Activated CD4-positive, alpha-beta T cell treated with anti-CD3 and anti-CD28 coated beads for 36 hours (primary cell): ENCODE measurements at regions not wholly inside any gene's neighbourhood (a gene's known extent, or its start where the extent isn't known, plus 50 kb on each side); places are given as distances from the start of the nearest gene placed in this dataset.

ENCODE experiments used
- ATAC-seq: fragments of 200-7000 bp; cut with Tn5 transposase; one replicate; pipeline ENCODE4 v1.10.0; 2021; ENCODE audit warnings: mild to moderate bottlenecking, moderate library complexity
- CTCF ChIA-PET: fragments of 350-600 bp; sonication (Branson Sonifier 250); formaldehyde crosslinking; loops from one replicate; lab custom pipeline; 2021; ENCODE audit warnings: antibody characterized with exemption; lab: Charles Lee
- POLR2A ChIA-PET: fragments of 350-600 bp; sonication (Branson Sonifier 250); formaldehyde crosslinking; loops from one replicate; lab custom pipeline; 2021; ENCODE audit warnings: antibody characterized with exemption, inconsistent platforms; lab: Charles Lee
- DNase-seq: peaks from one replicate; pipeline ENCODE4 v3.0.0-alpha.2; 2020
- H3K27ac Mint-ChIP-seq: one replicate; pipeline ENCODE4 v1.8.0; 2021; ENCODE audit warnings: mixed read lengths
- H3K27me3 Mint-ChIP-seq: one replicate; pipeline ENCODE4 v1.8.0; 2021; ENCODE audit warnings: mixed read lengths
- H3K36me3 Mint-ChIP-seq: one replicate; pipeline ENCODE4 v1.8.0; 2021; ENCODE audit warnings: low read depth, mixed read lengths
- H3K4me1 Mint-ChIP-seq: one replicate; pipeline ENCODE4 v1.8.0; 2021; ENCODE audit warnings: mixed read lengths
- H3K4me3 Mint-ChIP-seq: one replicate; pipeline ENCODE4 v1.8.0; 2021; ENCODE audit warnings: mild to moderate bottlenecking, moderate library complexity, mixed read lengths
- H3K9me3 Mint-ChIP-seq: one replicate; pipeline ENCODE4 v1.8.0; 2021; ENCODE audit warnings: low read depth, mixed read lengths
- intact Hi-C, 2 experiments: fragments of 100-400 bp; cut with DNase I in 1 of 2; cut with micrococcal nuclease in 1 of 2; formaldehyde crosslinking; loops; one replicate each; pipeline versions ENCODE4 v1.14.2 to v1.15.1; 2022 to 2024; cut with DNase I, micrococcal nuclease

- peaks cover 62% of the 10 kb centered on the region for H3K4me1 Mint-ChIP-seq
- ChIA-PET CTCF (interaction anchor here (0.6 to 1.0 kb wide), 3 partner anchors 29 to 224 kb away, joined by 3 to 5 read pairs (median 4); no protein-coding TSS in a partner anchor), POLR2A (interaction anchor here (0.6 kb wide), 1 partner anchor 112 kb away, joined by 4 read pairs; no protein-coding TSS in a partner anchor)
- H3K36me3 Mint-ChIP-seq: peaks cover 23% of the 10 kb centered on the region
- H3K27ac Mint-ChIP-seq: no peak overlapping the region
- DNase-seq: no peak
- H3K9me3 Mint-ChIP-seq: peaks cover 16% of the 10 kb centered on the region
- ATAC-seq: no peak
- intact Hi-C loops: loop anchor here in 1 of 2 experiments (2.0 kb wide), 1 partner anchor 30 kb away; no protein-coding TSS in a partner anchor
- no peaks in the 10 kb centered on the region for H3K27me3 Mint-ChIP-seq
- H3K4me3 Mint-ChIP-seq: no peak overlapping the region
Measured at GRCh38 chr14:71362920-71363584, 455.8 kb downstream of the PCNX1 start.

- no peak overlapping the region for H3K4me3 Mint-ChIP-seq
- intact Hi-C loops: loop anchor here in 1 of 2 experiments (2.0 kb wide), 1 partner anchor 31 kb away; no protein-coding TSS in a partner anchor
- CTCF ChIA-PET: no interaction called here
- DNase-seq (no peak), ATAC-seq (no peak)
- H3K27ac Mint-ChIP-seq: no peak overlapping the region
- H3K4me1 Mint-ChIP-seq: peaks cover 50% of the 10 kb centered on the region
- no peaks in the 10 kb centered on the region for H3K27me3 Mint-ChIP-seq
- POLR2A ChIA-PET: no interaction called here
- H3K9me3 Mint-ChIP-seq: peaks cover 7% of the 10 kb centered on the region
- H3K36me3 Mint-ChIP-seq: peaks cover 13% of the 10 kb centered on the region
Measured at GRCh38 chr14:71363946-71364925, 457.0 kb downstream of the PCNX1 start.

- ChIA-PET POLR2A (no interaction called here), CTCF (interaction anchor here (0.7 to 1.7 kb wide), 4 partner anchors 13 to 452 kb away, joined by 3 to 6 read pairs (median 4); no protein-coding TSS in a partner anchor)
- no peak for ATAC-seq
- Mint-ChIP-seq H3K27me3 (no peaks in the 10 kb centered on the region), H3K4me3 (no peak overlapping the region), H3K4me1 (peaks cover 44% of the 10 kb centered on the region), H3K9me3 (no peaks in the 10 kb centered on the region), H3K27ac (no peak overlapping the region), H3K36me3 (peaks cover 9% of the 10 kb centered on the region)
- intact Hi-C loops: no loop called here
- no peak for DNase-seq
Measured at GRCh38 chr14:71365361-71365760, 458.1 kb downstream of the PCNX1 start.

- Mint-ChIP-seq H3K4me1 (peaks cover 41% of the 10 kb centered on the region), H3K36me3 (peaks cover 9% of the 10 kb centered on the region), H3K27ac (no peak overlapping the region), H3K9me3 (no peaks in the 10 kb centered on the region), H3K27me3 (no peaks in the 10 kb centered on the region), H3K4me3 (no peak overlapping the region)
- CTCF ChIA-PET: interaction anchor here (1.4 to 1.7 kb wide), 2 partner anchors 14 to 37 kb away, joined by 3 to 6 read pairs; no protein-coding TSS in a partner anchor
- ATAC-seq (no peak), DNase-seq (no peak)
- intact Hi-C loops: no loop called here
- POLR2A ChIA-PET: no interaction called here
Measured at GRCh38 chr14:71366861-71367260, 459.6 kb downstream of the PCNX1 start.

- ChIA-PET CTCF (interaction anchor here (0.5 to 1.0 kb wide), 3 partner anchors 15 to 47 kb away, joined by 3 to 4 read pairs (median 3); no protein-coding TSS in a partner anchor), POLR2A (interaction anchor here (0.6 kb wide), 1 partner anchor 255 kb away, joined by 9 read pairs; no protein-coding TSS in a partner anchor)
- Mint-ChIP-seq H3K27ac (no peak overlapping the region), H3K4me3 (no peak overlapping the region), H3K4me1 (peaks cover 24% of the 10 kb centered on the region), H3K9me3 (peaks cover 6% of the 10 kb centered on the region), H3K27me3 (no peaks in the 10 kb centered on the region), H3K36me3 (peaks cover 18% of the 10 kb centered on the region)
- peak; percentile 20 for DNase-seq
- intact Hi-C loops: loop anchor here in 1 of 2 experiments (5.0 kb wide), 1 partner anchor 50 kb away; the partner anchor contains the start of gene SIPA1L1
- peak; percentile 97 for ATAC-seq
Measured at GRCh38 chr14:71371711-71372396, 464.6 kb downstream of the PCNX1 start.

GRCh38 chr14:71372411-71372838 is 465.2 kb downstream of the PCNX1 start:
- H3K36me3 Mint-ChIP-seq: peaks cover 18% of the 10 kb centered on the region
- H3K4me1 Mint-ChIP-seq: peaks cover 24% of the 10 kb centered on the region
- peaks cover 6% of the 10 kb centered on the region for H3K9me3 Mint-ChIP-seq
- ATAC-seq (no peak), DNase-seq (no peak)
- CTCF ChIA-PET: interaction anchor here (1.0 kb wide), 2 partner anchors 33 to 47 kb away, joined by 3 to 4 read pairs; no protein-coding TSS in a partner anchor
- POLR2A ChIA-PET: interaction anchor here (0.6 kb wide), 1 partner anchor 255 kb away, joined by 9 read pairs; no protein-coding TSS in a partner anchor
- no peak overlapping the region for H3K4me3 Mint-ChIP-seq
- H3K27me3 Mint-ChIP-seq: no peaks in the 10 kb centered on the region
- no peak overlapping the region for H3K27ac Mint-ChIP-seq
- intact Hi-C loops: loop anchor here in 1 of 2 experiments (5.0 kb wide), 1 partner anchor 50 kb away; the partner anchor contains the start of gene SIPA1L1

- Mint-ChIP-seq H3K36me3 (peaks cover 27% of the 10 kb centered on the region), H3K27me3 (no peaks in the 10 kb centered on the region), H3K27ac (no peak overlapping the region), H3K9me3 (peaks cover 11% of the 10 kb centered on the region), H3K4me3 (no peak overlapping the region), H3K4me1 (peaks cover 34% of the 10 kb centered on the region)
- intact Hi-C loops: loop anchor here in 1 of 2 experiments (5.0 kb wide), 1 partner anchor 51 kb away; the partner anchor contains the start of gene SIPA1L1
- DNase-seq (no peak), ATAC-seq (no peak)
- ChIA-PET CTCF (no interaction called here), POLR2A (interaction anchor here (0.7 kb wide), 1 partner anchor 231 kb away, joined by 3 read pairs; no protein-coding TSS in a partner anchor)
Measured at GRCh38 chr14:71373773-71374172, 466.5 kb downstream of the PCNX1 start.

GRCh38 chr14:71374989-71375388 is 467.7 kb downstream of the PCNX1 start:
- ChIA-PET CTCF (interaction anchor here (1.2 kb wide), 1 partner anchor 13 kb away, joined by 4 read pairs; no protein-coding TSS in a partner anchor), POLR2A (no interaction called here)
- ATAC-seq: no peak
- intact Hi-C loops: loop anchor here in 1 of 2 experiments (5.0 kb wide), 1 partner anchor 53 kb away; the partner anchor contains the start of gene SIPA1L1
- no peak for DNase-seq
- H3K27me3 Mint-ChIP-seq: no peaks in the 10 kb centered on the region
- peaks cover 30% of the 10 kb centered on the region for H3K36me3 Mint-ChIP-seq
- peaks cover 37% of the 10 kb centered on the region for H3K4me1 Mint-ChIP-seq
- no peak overlapping the region for H3K27ac Mint-ChIP-seq
- H3K4me3 Mint-ChIP-seq: no peak overlapping the region
- H3K9me3 Mint-ChIP-seq: peaks cover 14% of the 10 kb centered on the region

- Mint-ChIP-seq H3K27me3 (no peaks in the 10 kb centered on the region), H3K4me1 (peaks cover 22% of the 10 kb centered on the region), H3K9me3 (peaks cover 14% of the 10 kb centered on the region), H3K4me3 (no peak overlapping the region), H3K36me3 (peaks cover 31% of the 10 kb centered on the region), H3K27ac (no peak overlapping the region)
- intact Hi-C loops: no loop called here
- ChIA-PET POLR2A (interaction anchor here (0.6 kb wide), 1 partner anchor 24 kb away, joined by 4 read pairs; no protein-coding TSS in a partner anchor), CTCF (no interaction called here)
- DNase-seq (no peak), ATAC-seq (no peak)
Measured at GRCh38 chr14:71377099-71377498, 469.8 kb downstream of the PCNX1 start.

GRCh38 chr14:71380271-71380670 is 473.0 kb downstream of the PCNX1 start:
- no peak overlapping the region for H3K27ac Mint-ChIP-seq
- POLR2A ChIA-PET: interaction anchor here (0.6 kb wide), 1 partner anchor 284 kb away, joined by 3 read pairs; no protein-coding TSS in a partner anchor
- H3K4me3 Mint-ChIP-seq: no peak overlapping the region
- DNase-seq: no peak
- CTCF ChIA-PET: interaction anchor here (0.5 to 1.3 kb wide), 4 partner anchors 8 to 1799 kb away, joined by 3 read pairs; no protein-coding TSS in a partner anchor
- peaks cover 35% of the 10 kb centered on the region for H3K36me3 Mint-ChIP-seq
- H3K4me1 Mint-ChIP-seq: peaks cover 13% of the 10 kb centered on the region
- ATAC-seq: no peak
- no peaks in the 10 kb centered on the region for H3K27me3 Mint-ChIP-seq
- peaks cover 14% of the 10 kb centered on the region for H3K9me3 Mint-ChIP-seq
- intact Hi-C loops: no loop called here
